ENCODE measurements at regions not wholly inside any gene's neighbourhood (a gene's known extent, or its start where the extent isn't known, plus 50 kb on each side); places are given as distances from the start of the nearest gene placed in this dataset.
"Not testable (repeated sequence)": the region's sequence is repeated elsewhere in the genome, so short reads cannot be mapped to it uniquely, and the experiment has no call there.

GRCh38 chr2:36163520-36164254 lies 191.9 kb upstream of the CRIM1 start:
- DNase-seq (ENCODE audit: low spot score) = no peak

- not testable (repeated sequence) for DNase-seq (ENCODE audit: low spot score)
Measured at GRCh38 chr2:36157093-36157492, 198.5 kb upstream of the CRIM1 start.

GRCh38 chr2:36147670-36148390 lies 207.7 kb upstream of the CRIM1 start:
- DNase-seq (ENCODE audit: low spot score) = no peak

DNA sequence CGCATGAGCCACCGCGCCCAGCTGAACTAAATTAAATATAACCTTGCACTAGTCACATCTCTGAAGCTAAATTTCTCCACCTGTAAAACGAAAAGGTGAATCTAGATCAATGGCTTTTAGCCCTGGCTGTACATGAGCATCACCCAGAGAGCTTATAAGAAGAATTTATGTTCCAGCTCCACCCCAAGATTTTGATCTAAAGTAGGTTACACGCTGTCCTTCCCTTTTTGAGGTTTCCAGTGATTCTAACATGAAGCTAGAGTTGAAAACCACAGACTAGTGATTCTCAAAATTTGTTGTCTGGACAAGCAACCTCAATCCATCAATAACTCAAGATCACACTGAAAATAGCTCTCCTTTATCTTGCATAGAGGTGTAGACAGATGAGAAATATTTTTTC lies 208.8 kb upstream of the CRIM1 start:
- no peak for DNase-seq (ENCODE audit: low spot score)

GRCh38 chr2:36140391-36140790 lies 215.2 kb upstream of the CRIM1 start:
- no peak for DNase-seq (ENCODE audit: low spot score)

DNA sequence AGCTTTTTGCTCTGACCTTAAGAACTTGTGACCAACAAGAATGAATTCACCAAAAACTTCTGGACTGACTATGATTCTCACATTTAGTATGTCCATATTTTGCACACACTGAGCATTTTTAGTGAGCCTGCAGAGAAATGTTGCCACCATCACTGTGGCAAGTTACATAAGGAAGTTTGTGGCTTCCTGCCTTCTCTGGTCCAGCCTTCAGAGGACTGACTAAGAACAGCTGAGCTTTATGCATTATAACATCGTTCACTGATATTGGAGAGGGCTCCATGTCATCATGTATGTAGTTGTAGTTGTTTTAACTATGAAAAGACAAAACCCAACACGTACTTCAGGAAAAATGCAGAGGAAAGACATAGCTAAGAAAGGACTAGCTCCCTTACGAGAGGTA lies 218.0 kb upstream of the CRIM1 start:
- DNase-seq (ENCODE audit: low spot score) = no peak

DNA sequence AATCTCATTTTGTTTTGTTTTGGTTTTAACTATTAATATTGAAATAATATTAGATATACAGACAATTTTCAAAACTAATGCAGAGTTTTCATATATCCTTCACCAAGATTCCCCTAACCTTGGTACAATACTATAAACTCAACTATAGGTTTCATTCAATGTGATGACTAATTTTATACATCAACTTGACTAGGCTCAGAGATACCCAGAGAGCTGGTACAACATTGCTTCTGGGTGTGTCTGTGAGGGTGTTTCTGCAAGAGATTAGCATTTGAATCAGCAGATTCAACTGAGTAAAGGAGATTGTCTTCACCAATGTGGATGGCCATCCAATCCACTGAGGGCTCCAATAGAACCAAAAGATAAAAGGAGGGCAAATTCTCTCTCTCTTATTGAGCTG lies 221.3 kb upstream of the CRIM1 start:
- DNase-seq (ENCODE audit: low spot score) = no peak

- DNase-seq (ENCODE audit: low spot score) = no peak
Measured at GRCh38 chr2:36128359-36128758, 227.2 kb upstream of the CRIM1 start.

- DNase-seq (ENCODE audit: low spot score) = no peak
Measured at GRCh38 chr2:36125702-36126101, 229.9 kb upstream of the CRIM1 start.

GRCh38 chr2:36123995-36124394 lies 231.6 kb upstream of the CRIM1 start:
- DNase-seq (ENCODE audit: low spot score) = no peak

DNA sequence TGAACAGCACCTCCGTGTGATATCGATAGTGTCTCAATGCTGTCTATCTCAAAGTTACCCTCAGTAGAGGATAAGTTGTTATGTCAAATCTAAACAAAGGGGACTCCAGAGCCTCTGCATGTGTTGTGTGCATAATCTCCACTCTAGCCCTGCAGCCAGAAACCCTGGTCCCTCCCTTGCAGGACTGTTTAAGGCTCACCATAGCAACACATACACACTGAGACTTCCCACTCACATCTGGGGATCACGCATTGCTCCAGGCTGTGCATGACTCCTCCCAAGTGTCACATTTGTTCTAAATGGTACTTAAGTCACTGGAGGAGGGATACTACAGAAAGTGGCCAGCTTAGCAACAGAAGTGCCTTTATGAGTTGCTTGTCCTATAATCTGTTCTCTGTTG lies 258.6 kb upstream of the CRIM1 start:
- no peak for DNase-seq (ENCODE audit: low spot score)

- DNase-seq (ENCODE audit: low spot score) = not testable (repeated sequence)
Measured at GRCh38 chr2:36091844-36092741, 263.5 kb upstream of the CRIM1 start.

- DNase-seq (ENCODE audit: low spot score) = no peak
Measured at GRCh38 chr2:36088716-36089328, 266.8 kb upstream of the CRIM1 start.

DNA sequence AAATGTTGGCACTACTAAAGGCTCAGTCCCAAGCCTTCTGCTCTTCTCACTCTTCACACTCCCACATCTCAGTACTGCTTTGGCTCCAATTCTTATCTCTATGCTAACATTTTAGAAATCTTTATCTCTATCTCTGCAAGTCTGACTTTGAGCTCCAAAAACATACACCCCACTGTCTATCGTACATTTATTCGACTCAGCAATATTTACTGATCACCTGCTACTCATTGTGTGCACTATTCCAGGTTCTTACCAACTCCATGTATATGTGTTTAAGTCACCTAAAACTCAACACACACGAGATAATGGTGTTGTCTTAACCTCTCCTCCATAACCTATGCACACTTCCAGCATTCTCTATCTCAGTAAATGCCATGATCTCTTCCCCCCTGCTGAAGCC lies 268.2 kb upstream of the CRIM1 start:
- no peak for DNase-seq (ENCODE audit: low spot score)

DNA sequence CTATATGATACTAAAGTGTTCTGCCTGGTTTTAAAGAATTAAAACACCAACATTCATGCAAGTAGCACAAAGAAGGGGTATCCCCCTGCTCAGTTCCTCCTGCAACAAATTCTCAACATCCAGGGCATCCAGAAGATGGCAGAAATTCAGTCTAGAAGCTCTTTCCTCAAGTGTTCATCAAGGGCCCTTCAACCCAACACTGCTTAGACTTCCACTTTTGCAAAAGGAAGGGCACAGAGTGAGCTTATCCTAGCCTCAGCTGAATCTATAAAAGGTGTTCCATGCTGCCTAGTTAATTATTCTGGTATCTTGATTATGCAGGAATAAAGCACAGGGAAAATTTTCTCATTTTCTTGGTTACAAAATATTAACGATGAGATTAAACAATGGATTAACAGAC lies 275.8 kb upstream of the CRIM1 start:
- DNase-seq (ENCODE audit: low spot score) = no peak

DNA sequence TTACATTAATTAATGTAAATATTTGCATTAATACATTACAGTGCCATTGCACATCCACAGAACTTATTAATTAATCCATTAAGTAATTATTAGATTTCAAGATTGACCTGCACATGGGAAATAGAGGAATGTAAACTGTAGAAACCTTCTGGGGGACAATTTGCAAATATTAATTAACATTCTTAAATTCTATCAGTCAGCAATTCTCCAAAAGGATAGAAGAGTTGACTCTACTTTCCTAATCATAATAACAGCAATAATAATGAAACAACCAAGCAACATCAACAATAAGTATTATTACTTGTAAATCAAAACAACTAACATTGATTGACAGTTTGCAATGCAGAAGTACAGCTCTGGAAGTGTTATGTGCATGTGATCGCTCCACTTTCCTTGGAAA lies 281.6 kb upstream of the CRIM1 start:
- no peak for DNase-seq (ENCODE audit: low spot score)

- no peak for DNase-seq (ENCODE audit: low spot score)
Measured at GRCh38 chr2:36071698-36072097, 283.9 kb upstream of the CRIM1 start.

GRCh38 chr2:36069074-36069473 lies 286.5 kb upstream of the CRIM1 start:
- DNase-seq (ENCODE audit: low spot score) = no peak

DNA sequence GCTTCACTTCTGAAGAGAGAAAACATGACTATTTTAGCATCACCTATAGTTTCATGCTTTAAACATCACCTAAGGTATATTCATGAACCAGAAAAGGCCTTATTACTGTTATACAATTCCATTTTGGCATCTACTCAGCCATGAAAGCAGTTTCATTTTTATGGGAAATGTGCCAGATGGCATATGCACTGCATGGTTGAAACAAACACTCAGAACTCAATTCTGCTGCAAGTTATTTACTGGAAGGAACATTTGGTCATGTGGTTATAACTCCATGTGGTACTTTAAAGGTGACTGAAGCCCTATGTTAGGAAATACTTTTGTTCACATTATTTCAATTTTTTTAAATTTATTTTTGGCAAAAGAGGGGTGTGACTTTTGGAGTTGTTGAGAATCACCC lies 287.5 kb upstream of the CRIM1 start:
- DNase-seq (ENCODE audit: low spot score) = no peak

- no peak for DNase-seq (ENCODE audit: low spot score)
Measured at GRCh38 chr2:36060133-36060532, 295.4 kb upstream of the CRIM1 start.

DNA sequence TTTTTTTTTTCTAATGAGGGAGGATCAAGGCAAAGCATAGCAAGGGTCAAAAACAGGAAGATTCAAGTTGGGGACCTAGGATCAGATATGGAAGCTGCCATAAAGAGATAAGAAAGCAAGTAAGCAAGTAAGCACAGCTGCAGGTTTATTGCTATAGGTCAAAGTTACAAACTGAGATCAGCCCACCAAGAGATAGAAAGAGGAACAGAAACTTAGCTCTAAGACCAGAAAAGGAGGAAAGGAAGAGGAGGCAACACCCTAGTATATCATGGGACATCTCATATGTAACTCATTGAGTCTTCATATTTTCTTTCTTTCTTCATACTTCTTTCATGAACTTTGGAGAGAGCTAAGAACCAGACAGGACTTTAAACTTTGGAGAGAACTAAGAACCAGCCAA lies 295.9 kb upstream of the CRIM1 start:
- DNase-seq (ENCODE audit: low spot score) = no peak

GRCh38 chr2:36058953-36059352 lies 296.6 kb upstream of the CRIM1 start:
- DNase-seq (ENCODE audit: low spot score) = no peak

All from CD4-positive, alpha-beta T cell treated with Interleukin-6 at 100 ng/mL for 8 hours (primary cell).